IPS-18a (cell line): ENCODE measurements at regions not wholly inside any gene's neighbourhood (a gene's known extent, or its start where the extent isn't known, plus 50 kb on each side); places are given as distances from the start of the nearest gene placed in this dataset.
"Not testable (repeated sequence)": the region's sequence is repeated elsewhere in the genome, so short reads cannot be mapped to it uniquely, and the experiment has no call there.

Source experiments
- H3K27ac ChIP-seq: one replicate; pipeline ENCODE4 v1.5.1; 2013; ENCODE audit warnings: low read length
- H3K27me3 ChIP-seq: one replicate; pipeline ENCODE4 v1.6.1; 2013; ENCODE audit warnings: mild to moderate bottlenecking, low read length; ENCODE audit not compliant: control insufficient read depth, insufficient read depth
- H3K36me3 ChIP-seq: one replicate; pipeline ENCODE4 v1.6.1; 2013; ENCODE audit warnings: low read depth, low read length; ENCODE audit not compliant: control insufficient read depth
- H3K4me1 ChIP-seq: one replicate; pipeline ENCODE4 v1.6.1; 2013; ENCODE audit warnings: low read depth, low read length; ENCODE audit not compliant: control insufficient read depth
- H3K4me3 ChIP-seq: one replicate; pipeline ENCODE4 v1.5.1; 2013; ENCODE audit warnings: low read length
- H3K9ac ChIP-seq: one replicate; pipeline ENCODE4 v1.6.1; 2013; ENCODE audit warnings: mild to moderate bottlenecking, low read length, moderate library complexity
- H3K9me3 ChIP-seq: one replicate; pipeline ENCODE4 v1.6.1; 2013; ENCODE audit warnings: low read depth, low read length; ENCODE audit not compliant: control insufficient read depth

- Histone ChIP-seq H3K27ac (no peak overlapping the region), H3K36me3 (no peaks in the 10 kb centered on the region), H3K9me3 (peaks cover 13% of the 10 kb centered on the region), H3K4me3 (no peak overlapping the region), H3K27me3 (no peaks in the 10 kb centered on the region), H3K4me1 (no peaks in the 10 kb centered on the region), H3K9ac (no peak overlapping the region)
Observed at GRCh38 chr4:189850239-189850856, 90.3 kb upstream of the FRG1 start.

- H3K27me3 ChIP-seq = no peaks in the 10 kb centered on the region
- H3K36me3 ChIP-seq = no peaks in the 10 kb centered on the region
- H3K4me1 ChIP-seq = no peaks in the 10 kb centered on the region
- no peak overlapping the region for H3K4me3 ChIP-seq
- H3K9ac ChIP-seq = no peak overlapping the region
- H3K27ac ChIP-seq = no peak overlapping the region
- H3K9me3 ChIP-seq = peaks cover 5% of the 10 kb centered on the region
Observed at GRCh38 chr4:189858435-189858834, 82.2 kb upstream of the FRG1 start.

DNA sequence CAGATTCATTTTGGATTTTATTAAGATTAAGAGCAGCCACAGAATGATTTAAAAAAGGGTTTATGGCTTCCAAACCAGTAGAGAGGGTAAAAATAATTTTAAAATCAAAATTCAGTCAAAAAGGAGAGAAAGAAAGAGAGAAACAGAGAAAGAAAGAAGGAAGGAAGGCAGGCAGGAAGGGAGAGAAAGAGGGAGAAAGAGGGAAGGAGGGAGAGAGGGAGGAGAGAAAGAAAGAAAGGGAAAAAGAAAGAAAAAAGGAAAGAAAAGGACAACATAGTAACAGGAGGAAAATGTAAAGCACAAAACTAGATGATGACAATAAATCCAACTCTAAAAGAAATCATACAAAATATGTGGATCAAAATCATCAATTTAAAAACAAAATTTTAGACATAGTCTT is 79.6 kb upstream of the FRG1 start:
- no peaks in the 10 kb centered on the region for H3K9me3 ChIP-seq
- H3K4me1 ChIP-seq = no peaks in the 10 kb centered on the region
- no peaks in the 10 kb centered on the region for H3K27me3 ChIP-seq
- no peaks in the 10 kb centered on the region for H3K36me3 ChIP-seq
- no peak overlapping the region for H3K27ac ChIP-seq
- H3K9ac ChIP-seq = no peak overlapping the region
- no peak overlapping the region for H3K4me3 ChIP-seq

DNA sequence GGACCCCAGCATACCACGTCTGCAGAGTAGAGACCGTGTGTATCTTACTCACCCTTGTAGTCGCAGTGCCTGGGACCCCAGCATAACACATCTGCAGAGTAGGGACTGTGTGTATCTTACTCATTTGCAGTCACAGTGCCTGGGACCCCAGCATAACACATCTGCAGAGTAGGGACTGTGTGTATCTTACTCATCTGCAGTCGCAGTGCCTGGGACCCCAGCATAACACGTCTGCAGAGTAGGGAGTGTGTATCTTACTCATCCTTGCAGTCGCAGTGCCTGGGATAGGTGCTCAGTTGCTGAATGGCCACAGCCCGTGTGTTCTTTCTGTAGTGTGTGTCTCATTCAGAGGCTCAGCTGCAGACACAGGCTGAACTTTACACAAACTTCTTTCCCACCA is 71.4 kb upstream of the FRG1 start:
- H3K9me3 ChIP-seq = no peaks in the 10 kb centered on the region
- H3K9ac ChIP-seq = no peak overlapping the region
- H3K4me1 ChIP-seq = no peaks in the 10 kb centered on the region
- no peaks in the 10 kb centered on the region for H3K27me3 ChIP-seq
- no peaks in the 10 kb centered on the region for H3K36me3 ChIP-seq
- H3K27ac ChIP-seq = no peak overlapping the region
- H3K4me3 ChIP-seq = no peak overlapping the region

DNA sequence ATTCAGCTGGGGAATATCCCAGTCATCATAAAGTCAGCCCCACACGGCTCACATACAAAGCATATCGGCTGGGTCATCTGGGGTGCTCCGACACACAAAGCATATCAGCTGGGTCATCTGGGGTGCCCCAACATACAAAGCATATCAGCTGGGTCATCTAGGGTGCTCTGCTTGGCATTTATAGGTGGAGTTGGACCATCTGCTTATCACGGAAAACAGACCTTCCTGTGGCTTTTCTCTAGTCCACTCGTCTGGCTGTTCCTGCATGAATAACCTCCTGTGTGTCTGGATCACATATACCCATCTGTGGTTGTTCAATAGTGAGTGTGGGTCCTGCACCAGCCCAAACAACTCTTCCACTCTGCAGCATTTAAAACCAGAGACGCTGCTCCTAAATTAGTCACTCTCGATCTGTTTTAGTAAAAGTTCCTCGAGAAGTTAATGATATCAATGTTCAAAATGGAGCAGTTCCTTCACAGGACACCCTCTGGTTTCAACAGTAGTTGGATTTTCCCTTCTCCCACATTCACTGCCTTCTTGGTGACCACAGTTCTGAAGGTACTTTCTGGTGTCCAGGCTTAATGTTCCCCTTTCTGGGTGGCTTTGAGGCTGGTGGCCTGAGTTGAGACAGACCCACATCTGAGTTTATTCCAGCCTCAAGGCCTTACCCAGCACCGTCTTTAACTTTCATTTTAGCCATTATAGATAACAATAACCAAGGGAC is 70.0 kb upstream of the FRG1 start:
- Histone ChIP-seq H3K9ac (no peak overlapping the region), H3K27ac (no peak overlapping the region), H3K27me3 (no peaks in the 10 kb centered on the region), H3K4me1 (no peaks in the 10 kb centered on the region), H3K4me3 (no peak overlapping the region), H3K36me3 (no peaks in the 10 kb centered on the region), H3K9me3 (no peaks in the 10 kb centered on the region)

GRCh38 chr4:189874591-189874990 is 66.1 kb upstream of the FRG1 start:
- H3K9ac ChIP-seq = no peak overlapping the region
- no peaks in the 10 kb centered on the region for H3K36me3 ChIP-seq
- H3K9me3 ChIP-seq = no peaks in the 10 kb centered on the region
- H3K27ac ChIP-seq = no peak overlapping the region
- H3K4me1 ChIP-seq = no peaks in the 10 kb centered on the region
- no peaks in the 10 kb centered on the region for H3K27me3 ChIP-seq
- H3K4me3 ChIP-seq = no peak overlapping the region

- H3K9ac ChIP-seq, H3K36me3 ChIP-seq, H3K27ac ChIP-seq, H3K4me1 ChIP-seq, H3K27me3 ChIP-seq, H3K4me3 ChIP-seq, H3K9me3 ChIP-seq: not testable (repeated sequence)
Observed at GRCh38 chr4:189881190-189881589, 59.5 kb upstream of the FRG1 start.

- not testable (repeated sequence) for H3K4me1 ChIP-seq, H3K9me3 ChIP-seq, H3K36me3 ChIP-seq, H3K27me3 ChIP-seq, H3K9ac ChIP-seq, H3K4me3 ChIP-seq, H3K27ac ChIP-seq
Observed at GRCh38 chr4:189888407-189888806, 52.3 kb upstream of the FRG1 start.
